GM23338 (cell line): ENCODE measurements at regions not wholly inside any gene's neighbourhood (a gene's known extent, or its start where the extent isn't known, plus 50 kb on each side); places are given as distances from the start of the nearest gene placed in this dataset.

Experiments used
- POLR2AphosphoS5 ChIP-seq: IDR thresholded peaks from 2 replicates; pipeline ENCODE4 v1.6.1; 2016; ENCODE audit warnings: antibody characterized with exemption, low read depth
- ZNF114 ChIP-seq: fragments of 250-450 bp; sonication (Bioruptor Pico); IDR thresholded peaks from 2 replicates; pipeline ENCODE4 v1.5.0; 2020; ENCODE audit warnings: mild to moderate bottlenecking, moderate library complexity
- TF ChIP-seq, protein P1 (sequence below), 2 experiments: fragments of 200-600 bp in 1 of 2; sonication (generic) in 1 of 2; conservative IDR thresholded peaks; 2 replicates each; pipeline versions ENCODE4 v1.5.1 to v1.6.1; 2016 to 2017; ENCODE audit warnings: antibody characterized with exemption in 2 of 2, low read depth in 2 of 2, mild to moderate bottlenecking in 2 of 2, moderate library complexity in 1 of 2

DNA sequence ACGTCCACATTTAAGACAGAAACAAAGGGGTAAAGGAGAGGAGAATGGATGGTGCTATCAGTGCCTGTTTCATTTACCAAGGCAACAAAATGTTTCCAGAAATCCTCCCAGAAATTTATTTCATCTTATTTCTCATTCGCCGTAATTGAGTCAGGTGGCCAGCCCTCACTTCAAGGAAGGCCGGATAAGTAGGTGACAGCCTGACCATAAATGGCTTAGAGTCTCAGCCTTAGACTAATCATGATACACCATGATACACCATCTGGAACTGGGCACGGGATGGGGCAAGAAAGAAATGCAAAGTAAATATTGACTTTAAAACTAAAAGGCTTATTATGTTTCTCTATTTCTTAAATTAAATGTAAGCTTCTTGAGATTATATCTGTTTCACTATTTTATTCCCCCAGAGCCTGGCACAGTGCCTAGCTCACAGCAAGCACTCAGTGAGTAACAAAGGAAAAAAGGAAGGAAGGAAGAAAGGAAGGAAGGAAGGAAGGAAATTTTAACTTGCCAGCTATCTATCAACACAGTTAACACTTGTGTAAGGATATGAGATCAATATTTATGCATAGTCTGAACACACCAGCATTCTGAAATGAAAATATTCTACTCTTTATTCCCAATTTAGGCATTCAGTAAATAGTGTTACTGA, 106.1 kb upstream of the FSCB start:
- TF ChIP-seq ZNF114 (CRISPR knock-in tag) (no peak), POLR2AphosphoS5 (no peak)
- TF ChIP-seq, protein P1, sequence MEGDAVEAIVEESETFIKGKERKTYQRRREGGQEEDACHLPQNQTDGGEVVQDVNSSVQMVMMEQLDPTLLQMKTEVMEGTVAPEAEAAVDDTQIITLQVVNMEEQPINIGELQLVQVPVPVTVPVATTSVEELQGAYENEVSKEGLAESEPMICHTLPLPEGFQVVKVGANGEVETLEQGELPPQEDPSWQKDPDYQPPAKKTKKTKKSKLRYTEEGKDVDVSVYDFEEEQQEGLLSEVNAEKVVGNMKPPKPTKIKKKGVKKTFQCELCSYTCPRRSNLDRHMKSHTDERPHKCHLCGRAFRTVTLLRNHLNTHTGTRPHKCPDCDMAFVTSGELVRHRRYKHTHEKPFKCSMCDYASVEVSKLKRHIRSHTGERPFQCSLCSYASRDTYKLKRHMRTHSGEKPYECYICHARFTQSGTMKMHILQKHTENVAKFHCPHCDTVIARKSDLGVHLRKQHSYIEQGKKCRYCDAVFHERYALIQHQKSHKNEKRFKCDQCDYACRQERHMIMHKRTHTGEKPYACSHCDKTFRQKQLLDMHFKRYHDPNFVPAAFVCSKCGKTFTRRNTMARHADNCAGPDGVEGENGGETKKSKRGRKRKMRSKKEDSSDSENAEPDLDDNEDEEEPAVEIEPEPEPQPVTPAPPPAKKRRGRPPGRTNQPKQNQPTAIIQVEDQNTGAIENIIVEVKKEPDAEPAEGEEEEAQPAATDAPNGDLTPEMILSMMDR (conservative IDR thresholded peaks at IDR 0.05; ENCODE audit: low read depth in 2 of 2) = no peak
